Ecto neural progenitor cell (in vitro differentiated cells): ENCODE measurements at regions not wholly inside any gene's neighbourhood (a gene's known extent, or its start where the extent isn't known, plus 50 kb on each side); places are given as distances from the start of the nearest gene placed in this dataset.

Experiments
- DNase-seq: peaks from one replicate; pipeline ENCODE4 v3.0.0-alpha.2; 2018; ENCODE audit warnings: low spot score

DNA sequence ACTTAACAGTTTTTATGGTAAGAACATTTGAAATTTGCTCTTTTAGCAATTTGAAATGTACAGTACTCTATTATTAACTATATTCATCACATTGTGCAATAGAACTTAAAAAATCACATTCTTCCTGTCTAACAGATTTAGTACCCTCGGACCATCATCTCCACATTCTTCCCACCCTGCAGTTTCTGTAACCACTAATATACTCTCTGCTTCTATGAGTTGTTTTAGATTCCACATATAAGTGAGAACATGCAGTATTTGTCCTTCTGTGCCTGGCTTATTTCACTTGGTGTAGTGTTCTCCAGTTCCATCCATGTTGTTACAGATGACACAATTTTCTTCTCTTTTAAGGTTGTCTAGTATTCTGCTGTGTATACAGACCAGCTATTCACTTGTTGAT is 88.9 kb upstream of the SEC61G start:
- DNase-seq = no peak

DNA sequence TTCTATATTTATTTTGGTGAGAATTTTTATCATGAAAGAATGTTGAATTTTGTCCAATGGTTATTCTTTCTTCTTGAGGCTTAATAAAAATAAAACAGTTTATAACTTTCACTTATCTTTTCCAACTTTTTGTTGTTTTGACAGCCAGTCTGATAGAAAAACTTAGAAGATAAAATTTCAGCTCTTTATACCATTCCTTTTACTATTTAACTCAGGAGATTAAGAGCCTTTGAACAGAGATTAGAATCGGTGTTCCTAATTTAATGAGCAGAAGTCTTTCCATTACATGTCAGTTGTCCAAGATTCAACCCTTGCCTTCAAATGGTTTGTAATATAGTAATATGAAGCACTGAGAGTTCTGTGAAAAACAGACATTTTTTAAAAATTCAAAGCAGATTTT is 97.8 kb upstream of the SEC61G start:
- no peak for DNase-seq

- DNase-seq = no peak
Observed at GRCh38 chr7:54857294-54857693, 98.3 kb upstream of the SEC61G start.

DNA sequence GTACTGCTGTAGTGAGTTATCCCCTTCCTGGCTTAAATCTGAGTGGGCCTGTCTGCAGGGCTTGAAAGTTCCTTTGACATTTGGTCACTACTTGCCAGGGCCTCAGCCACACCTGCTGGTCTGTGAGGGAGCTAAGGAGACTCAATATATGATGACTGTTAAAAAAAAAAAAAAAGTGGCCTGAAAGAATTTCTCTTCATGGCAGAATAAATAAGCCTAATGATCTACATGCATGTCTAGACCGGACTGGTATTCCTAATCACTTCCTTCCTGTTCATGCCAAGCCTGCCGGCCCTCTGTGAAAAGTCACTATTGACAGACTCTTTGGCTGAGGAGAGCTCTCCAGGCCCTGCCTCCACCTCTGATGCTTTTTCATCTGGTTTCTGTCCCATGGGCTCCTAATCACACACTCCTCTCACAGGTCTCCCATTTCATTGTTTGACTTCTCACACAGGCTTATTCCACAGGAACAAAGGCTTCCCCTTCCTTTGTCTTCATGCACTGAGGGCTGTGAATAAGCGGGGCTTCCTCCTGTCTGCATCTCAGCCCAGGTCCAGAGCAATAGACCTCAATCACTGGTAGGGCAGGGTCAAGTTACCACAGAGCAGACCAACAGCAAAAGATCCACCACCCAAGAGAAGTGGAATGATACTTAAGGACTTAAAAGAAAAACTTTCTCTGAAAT is 99.1 kb upstream of the SEC61G start:
- no peak for DNase-seq

- no peak for DNase-seq
Observed at GRCh38 chr7:54859066-54859465, 100.1 kb upstream of the SEC61G start.

DNA sequence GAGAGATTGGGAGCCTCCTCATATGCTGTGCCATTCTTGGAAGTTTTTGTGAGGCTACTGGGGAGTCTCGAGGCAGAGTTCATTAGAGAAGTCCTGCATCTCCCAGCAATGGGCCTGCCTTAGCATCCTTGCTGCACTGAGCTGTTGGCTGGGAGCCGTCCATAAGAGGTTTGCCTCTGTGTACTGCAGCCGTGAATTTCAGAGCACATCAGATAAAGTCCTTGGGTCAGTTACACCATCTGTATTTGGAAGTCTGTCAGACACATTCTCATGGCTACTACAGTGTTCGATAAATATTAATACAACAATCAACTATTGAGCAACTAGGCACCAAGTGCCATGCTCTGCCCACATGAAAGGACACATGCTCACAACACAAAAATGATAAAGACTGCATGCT is 100.5 kb upstream of the SEC61G start:
- DNase-seq = no peak

DNA sequence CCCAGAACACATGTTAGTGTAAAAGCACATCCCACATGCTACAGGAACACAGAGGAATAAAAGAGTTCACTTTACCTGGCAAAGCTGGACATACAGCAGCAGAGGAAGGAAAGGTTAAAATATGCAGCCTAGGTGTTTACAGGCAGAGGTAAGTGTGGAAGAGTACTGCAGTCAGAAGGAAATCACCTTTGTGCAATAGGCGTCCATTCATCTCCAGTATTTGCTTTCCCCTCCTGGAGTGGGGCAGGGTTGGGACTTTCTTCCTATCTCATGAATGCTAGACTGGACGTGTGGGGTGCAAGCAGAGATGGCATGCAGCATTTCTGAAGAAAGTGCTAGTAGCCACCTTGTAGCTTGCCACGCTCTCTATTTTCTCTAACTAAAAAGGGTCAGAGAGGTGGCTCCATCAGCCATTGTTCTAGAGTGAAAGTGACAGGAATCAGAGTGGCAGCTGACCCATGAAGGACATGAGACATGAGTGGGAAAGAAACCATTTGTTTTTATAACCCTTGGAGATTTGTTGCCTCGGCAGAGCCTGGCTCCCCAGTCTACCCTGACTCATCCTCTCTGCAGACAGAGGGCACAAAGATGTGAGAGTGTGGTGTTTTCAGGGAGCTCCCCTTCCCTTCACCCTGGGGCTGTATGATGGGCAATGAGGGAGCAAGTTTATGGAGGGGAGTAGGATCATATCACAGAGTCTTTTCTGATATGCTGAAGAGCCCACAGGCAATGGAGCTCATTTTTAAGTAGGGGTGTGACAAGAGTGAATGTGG is 101.2 kb upstream of the SEC61G start:
- no peak for DNase-seq

- no peak for DNase-seq
Observed at GRCh38 chr7:54860843-54861242, 101.8 kb upstream of the SEC61G start.

- no peak for DNase-seq
Observed at GRCh38 chr7:54864663-54865062, 105.7 kb upstream of the SEC61G start.

DNA sequence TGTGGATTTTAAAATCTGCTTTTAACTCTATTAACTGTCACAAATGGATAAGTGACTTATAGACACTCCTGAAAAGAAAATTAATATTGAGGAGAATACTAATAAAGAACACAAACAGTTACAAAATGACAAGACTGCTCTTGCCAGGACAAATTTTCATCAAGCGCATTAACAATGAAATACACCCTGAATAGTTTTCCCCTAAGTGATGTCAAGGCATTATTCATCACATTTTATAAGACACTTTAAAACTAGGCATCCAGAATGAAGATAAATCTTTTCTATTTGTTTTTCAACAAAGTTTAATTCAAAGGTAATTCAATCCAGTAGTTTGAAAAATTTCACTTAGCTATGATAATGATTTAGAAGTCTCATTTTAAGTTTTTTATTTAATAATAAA is 110.5 kb upstream of the SEC61G start:
- DNase-seq = no peak

DNA sequence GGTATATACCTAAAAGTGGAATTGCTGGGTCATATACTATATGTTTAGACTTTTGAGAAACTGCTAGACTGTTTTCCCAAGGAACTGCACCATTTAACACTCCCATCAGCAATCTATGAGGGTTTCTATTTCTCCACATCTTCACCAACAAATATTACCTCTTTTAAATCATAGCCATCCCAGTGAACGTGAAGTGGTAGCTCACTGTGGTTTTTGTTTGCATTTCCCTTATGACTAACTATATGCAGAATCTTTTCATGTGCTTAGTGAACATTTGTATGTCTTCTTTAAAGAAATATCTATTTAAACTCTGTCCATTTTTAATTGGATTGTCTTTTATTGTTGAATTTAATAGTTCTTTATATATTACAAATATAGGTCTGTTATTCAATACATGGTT is 115.8 kb upstream of the SEC61G start:
- DNase-seq = no peak

DNA sequence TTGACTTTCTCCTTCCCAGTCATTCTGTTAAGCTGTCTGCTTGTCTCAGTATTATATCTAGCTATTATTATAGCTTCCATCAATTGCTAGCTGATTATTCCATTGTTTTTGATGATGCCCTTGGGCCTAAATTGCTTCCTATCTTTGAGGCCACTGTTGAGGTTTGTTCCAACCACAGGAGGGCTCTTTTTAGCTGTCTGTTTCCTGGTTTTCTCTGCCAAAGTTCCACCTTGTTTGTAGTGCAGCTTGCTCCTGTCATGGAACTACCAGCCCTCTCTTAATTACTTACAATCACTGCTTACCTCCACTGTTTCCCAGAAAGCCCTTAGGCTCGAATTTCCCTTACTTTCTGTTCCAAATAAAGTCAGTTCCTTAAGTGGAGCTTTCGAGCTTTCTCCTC is 118.7 kb upstream of the SEC61G start:
- DNase-seq = no peak

GRCh38 chr7:54878339-54878738 is 119.3 kb upstream of the SEC61G start:
- no peak for DNase-seq

DNA sequence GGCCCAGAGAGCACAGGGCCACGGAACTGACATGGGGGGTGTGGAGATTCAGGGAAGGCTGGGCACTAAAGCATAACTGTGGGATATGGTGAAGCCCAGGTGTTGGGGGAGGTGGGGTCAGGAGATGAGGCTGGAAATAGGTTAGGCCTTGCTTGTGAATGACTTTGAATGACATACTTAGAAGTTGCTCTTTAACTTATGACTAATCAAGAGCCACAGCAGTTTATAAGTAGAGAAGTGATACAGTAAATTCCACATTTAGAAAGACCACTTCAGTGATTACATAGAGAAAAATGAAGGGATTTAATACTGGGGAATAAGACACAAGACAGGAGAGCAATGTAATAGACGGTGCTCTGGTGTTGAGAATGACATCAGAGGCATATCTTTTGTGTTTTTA is 120.8 kb upstream of the SEC61G start:
- no peak for DNase-seq

GRCh38 chr7:54880326-54880989 is 121.4 kb upstream of the SEC61G start:
- no peak for DNase-seq

- DNase-seq = no peak
Observed at GRCh38 chr7:54881816-54882520, 123.0 kb upstream of the SEC61G start.

- DNase-seq = no peak
Observed at GRCh38 chr7:54882694-54883093, 123.7 kb upstream of the SEC61G start.

- no peak for DNase-seq
Observed at GRCh38 chr7:54883576-54883975, 124.6 kb upstream of the SEC61G start.

- DNase-seq = no peak
Observed at GRCh38 chr7:54885285-54885684, 126.3 kb upstream of the SEC61G start.

GRCh38 chr7:54888067-54888733 is 129.2 kb upstream of the SEC61G start:
- DNase-seq = peak; percentile 52

DNA sequence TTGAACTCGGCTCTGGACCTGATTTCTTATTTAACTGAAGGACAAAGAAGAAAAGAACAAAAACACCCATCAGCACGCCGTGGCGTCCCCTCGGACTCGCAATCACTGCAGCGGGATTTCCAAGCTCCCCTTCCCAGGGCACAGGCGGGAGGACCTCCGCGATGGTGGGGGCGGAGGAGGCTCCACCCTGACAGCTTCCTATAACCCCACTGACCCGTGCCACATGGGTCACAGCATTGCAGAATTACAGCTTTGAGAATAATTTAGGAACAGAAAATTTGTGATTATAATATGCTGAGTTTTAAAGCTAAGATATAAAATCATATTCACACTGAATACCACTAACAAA is 129.7 kb upstream of the SEC61G start:
- no peak for DNase-seq

- DNase-seq = no peak
Observed at GRCh38 chr7:54897891-54898290, 120.9 kb upstream of the EGFR start.
